B cell (primary cell): ENCODE measurements at regions not wholly inside any gene's neighbourhood (a gene's known extent, or its start where the extent isn't known, plus 50 kb on each side); places are given as distances from the start of the nearest gene placed in this dataset.

Source experiments
- ATAC-seq: fragments of 200-7000 bp; cut with Tn5 transposase; one replicate; pipeline ENCODE4 v1.10.0; 2021; ENCODE audit warnings: low read depth, mild to moderate bottlenecking, moderate number of reproducible peaks, moderate library complexity
- CTCF ChIA-PET: fragments of 350-600 bp; sonication (Branson Sonifier 250); formaldehyde crosslinking; loops from one replicate; lab custom pipeline; 2021; ENCODE audit warnings: antibody characterized with exemption, inconsistent platforms; lab: Charles Lee
- POLR2A ChIA-PET: fragments of 350-600 bp; sonication (Branson Sonifier 250); formaldehyde crosslinking; loops from one replicate; lab custom pipeline; 2021; ENCODE audit warnings: antibody characterized with exemption; lab: Charles Lee
- DNase-seq: peaks from one replicate; pipeline ENCODE4 v3.0.0; 2013
- H2AFZ ChIP-seq: 2 replicates; pipeline ENCODE4 v1.6.1; 2012; ENCODE audit warnings: mild to moderate bottlenecking, low read depth, low read length; ENCODE audit not compliant: insufficient read depth, poor library complexity, severe bottlenecking
- H3K27ac ChIP-seq, 2 donors: 1 replicate in 1 of 2; 2 replicates in 1 of 2; pipeline ENCODE4 v1.5.1; 2012 to 2013; ENCODE audit warnings: low read length in 2 of 2, mild to moderate bottlenecking in 2 of 2, moderate library complexity in 1 of 2
- H3K27me3 ChIP-seq, 4 experiments: fragments of 200-600 bp in 1 of 4; sonication (generic) in 1 of 4; replicated peaks in 1 of 4; 1 replicate in 2 of 4; 2 replicates in 2 of 4; pipeline versions ENCODE4 v1.6.1 to v1.7.0; 2013 to 2016; ENCODE audit warnings: low read length in 3 of 4, mild to moderate bottlenecking in 2 of 4, mixed read lengths in 1 of 4, moderate library complexity in 1 of 4; ENCODE audit not compliant: insufficient read depth in 4 of 4, control insufficient read depth in 3 of 4; ENCODE audit errors: control extremely low read depth in 1 of 4
- H3K36me3 ChIP-seq, 2 experiments: replicated peaks in 1 of 2; 1 replicate in 1 of 2; 2 replicates in 1 of 2; pipeline versions ENCODE4 v1.6.1 to v1.7.1; 2013; ENCODE audit warnings: low read length in 1 of 2; ENCODE audit not compliant: insufficient read depth in 2 of 2, control insufficient read depth in 1 of 2; ENCODE audit errors: control extremely low read depth in 1 of 2, extremely low read depth in 1 of 2
- H3K4me1 ChIP-seq, 2 donors: fragments of 200-600 bp in 1 of 2; sonication (generic) in 1 of 2; 1 replicate in 1 of 2; 2 replicates in 1 of 2; pipeline versions ENCODE4 v1.5.1 to v1.6.1; 2013 to 2017; ENCODE audit warnings: low read length in 2 of 2; ENCODE audit not compliant: control insufficient read depth in 2 of 2, insufficient read depth in 2 of 2
- H3K4me2 ChIP-seq: replicated peaks from 2 replicates; pipeline ENCODE3; 2012; ENCODE audit warnings: mild to moderate bottlenecking, low read depth, low read length; ENCODE audit not compliant: poor library complexity, severe bottlenecking
- H3K4me3 ChIP-seq, 5 experiments: fragments of 200-600 bp in 1 of 5; sonication (generic) in 1 of 5; 1 replicate in 3 of 5; 2 replicates in 2 of 5; pipeline versions ENCODE4 v1.5.1 to v1.7.0; 2011 to 2016; ENCODE audit warnings: low read length in 4 of 5, mild to moderate bottlenecking in 4 of 5, low read depth in 2 of 5, control low read depth in 1 of 5, moderate library complexity in 1 of 5; ENCODE audit not compliant: insufficient read depth in 1 of 5; ENCODE audit errors: control extremely low read depth in 1 of 5, extremely low read depth in 1 of 5
- H3K79me2 ChIP-seq: fragments of 200-600 bp; sonication (generic); one replicate; pipeline ENCODE4 v1.6.0; 2016; ENCODE audit warnings: low read length; ENCODE audit not compliant: control insufficient read depth, insufficient read depth
- H3K9ac ChIP-seq: fragments of 200-600 bp; sonication (generic); 2 replicates; pipeline ENCODE4 v1.6.1; 2017; ENCODE audit warnings: mild to moderate bottlenecking, low read length, moderate library complexity
- H3K9me3 ChIP-seq, 3 donors: one replicate each; pipeline versions ENCODE4 v1.6.1 to v1.7.1; 2013; ENCODE audit warnings: low read length in 2 of 3; ENCODE audit not compliant: control insufficient read depth in 2 of 3, insufficient read depth in 1 of 3; ENCODE audit errors: control extremely low read depth in 1 of 3
- H4K20me1 ChIP-seq: 2 replicates; pipeline ENCODE4 v1.6.0; 2012; ENCODE audit warnings: mild to moderate bottlenecking, low read length; ENCODE audit not compliant: insufficient read depth, control insufficient read depth, poor library complexity, severe bottlenecking
- H3K27ac Mint-ChIP-seq: one replicate; pipeline ENCODE4 v1.8.0; 2021; ENCODE audit warnings: mixed read lengths
- H3K27me3 Mint-ChIP-seq: one replicate; pipeline ENCODE4 v1.8.0; 2021; ENCODE audit warnings: mixed read lengths
- H3K4me1 Mint-ChIP-seq: one replicate; pipeline ENCODE4 v1.8.0; 2021; ENCODE audit warnings: mixed read lengths
- H3K4me3 Mint-ChIP-seq: one replicate; pipeline ENCODE4 v1.8.0; 2021; ENCODE audit warnings: mixed read lengths
- H3K9me3 Mint-ChIP-seq: one replicate; pipeline ENCODE4 v1.8.0; 2022; ENCODE audit warnings: mixed read lengths; ENCODE audit not compliant: insufficient read depth
- EZH2 ChIP-seq: IDR thresholded peaks from 2 replicates; pipeline ENCODE4 v1.6.1; 2012; ENCODE audit warnings: borderline replicate concordance, low read depth, mild to moderate bottlenecking, moderate library complexity, low read length; ENCODE audit not compliant: insufficient read depth, poor library complexity, severe bottlenecking
- WGBS: methylation state at CpG from one replicate; pipeline ENCODE4 v1.1.5; 2013; ENCODE audit warnings: missing lambda C conversion rate; ENCODE audit not compliant: insufficient coverage; 5-methylcytosine and 5-hydroxymethylcytosine counted together
- intact Hi-C: fragments of 100-400 bp; cut with micrococcal nuclease; formaldehyde crosslinking; loops from one replicate; pipeline ENCODE4 v1.10.0; 2022
- TF ChIP-seq, protein P1 (sequence below): fragments of 200-600 bp; IDR thresholded peaks from one replicate; pipeline ENCODE4 v1.8.0; 2022; ENCODE audit warnings: antibody characterized with exemption, mild to moderate bottlenecking

DNA sequence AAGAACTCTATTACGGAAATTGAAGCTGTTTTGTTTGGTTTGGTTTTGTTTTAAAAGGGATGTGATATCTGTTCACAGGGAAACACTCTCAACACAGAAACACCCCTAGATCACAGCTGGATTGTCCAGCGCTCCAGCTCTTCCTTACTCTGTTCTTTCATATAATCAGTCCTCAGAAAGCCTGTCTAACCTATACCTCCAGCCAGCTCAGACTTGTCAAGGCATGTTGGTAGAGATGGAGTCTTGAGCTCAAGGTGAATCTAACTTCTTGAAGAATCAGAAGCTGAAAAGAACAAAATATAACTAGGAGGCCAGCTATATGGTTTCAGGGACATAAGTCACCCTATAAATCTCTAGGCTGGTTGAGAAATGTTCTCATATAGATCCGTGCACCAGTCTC is 110.2 kb upstream of the EPHA3 start:
- H3K4me3 ChIP-seq: no peak overlapping the region
- intact Hi-C loops: no loop called here
- H3K4me2 ChIP-seq: no peak overlapping the region
- TF ChIP-seq, protein P1, sequence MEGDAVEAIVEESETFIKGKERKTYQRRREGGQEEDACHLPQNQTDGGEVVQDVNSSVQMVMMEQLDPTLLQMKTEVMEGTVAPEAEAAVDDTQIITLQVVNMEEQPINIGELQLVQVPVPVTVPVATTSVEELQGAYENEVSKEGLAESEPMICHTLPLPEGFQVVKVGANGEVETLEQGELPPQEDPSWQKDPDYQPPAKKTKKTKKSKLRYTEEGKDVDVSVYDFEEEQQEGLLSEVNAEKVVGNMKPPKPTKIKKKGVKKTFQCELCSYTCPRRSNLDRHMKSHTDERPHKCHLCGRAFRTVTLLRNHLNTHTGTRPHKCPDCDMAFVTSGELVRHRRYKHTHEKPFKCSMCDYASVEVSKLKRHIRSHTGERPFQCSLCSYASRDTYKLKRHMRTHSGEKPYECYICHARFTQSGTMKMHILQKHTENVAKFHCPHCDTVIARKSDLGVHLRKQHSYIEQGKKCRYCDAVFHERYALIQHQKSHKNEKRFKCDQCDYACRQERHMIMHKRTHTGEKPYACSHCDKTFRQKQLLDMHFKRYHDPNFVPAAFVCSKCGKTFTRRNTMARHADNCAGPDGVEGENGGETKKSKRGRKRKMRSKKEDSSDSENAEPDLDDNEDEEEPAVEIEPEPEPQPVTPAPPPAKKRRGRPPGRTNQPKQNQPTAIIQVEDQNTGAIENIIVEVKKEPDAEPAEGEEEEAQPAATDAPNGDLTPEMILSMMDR: no peak
- TF ChIP-seq EZH2: no peak
- no peaks in the 10 kb centered on the region for H3K79me2 ChIP-seq
- DNase-seq (no peak), ATAC-seq (no peak)
- Mint-ChIP-seq H3K4me3 (no peak overlapping the region), H3K9me3 (no peaks in the 10 kb centered on the region), H3K4me1 (no peaks in the 10 kb centered on the region), H3K27me3 (no peaks in the 10 kb centered on the region), H3K27ac (no peak overlapping the region)
- 100% methylated on average over 1 of the region's 3 CpGs for WGBS
- H3K27me3 ChIP-seq: no peaks in the 10 kb centered on the region
- ChIA-PET CTCF (interaction anchor here (0.7 kb wide), 1 partner anchor 8 kb away, joined by 3 read pairs; no protein-coding TSS in a partner anchor), POLR2A (no interaction called here)
- no peaks in the 10 kb centered on the region for H3K36me3 ChIP-seq
- no peak overlapping the region for H3K9ac ChIP-seq
- peaks cover 0 to 1% (median 0%) of the 10 kb centered on the region in 3 donors for H3K9me3 ChIP-seq
- H3K4me1 ChIP-seq: no peaks in the 10 kb centered on the region
- no peaks in the 10 kb centered on the region for H4K20me1 ChIP-seq
- H2AFZ ChIP-seq: no peak overlapping the region
- H3K27ac ChIP-seq: no peak overlapping the region

DNA sequence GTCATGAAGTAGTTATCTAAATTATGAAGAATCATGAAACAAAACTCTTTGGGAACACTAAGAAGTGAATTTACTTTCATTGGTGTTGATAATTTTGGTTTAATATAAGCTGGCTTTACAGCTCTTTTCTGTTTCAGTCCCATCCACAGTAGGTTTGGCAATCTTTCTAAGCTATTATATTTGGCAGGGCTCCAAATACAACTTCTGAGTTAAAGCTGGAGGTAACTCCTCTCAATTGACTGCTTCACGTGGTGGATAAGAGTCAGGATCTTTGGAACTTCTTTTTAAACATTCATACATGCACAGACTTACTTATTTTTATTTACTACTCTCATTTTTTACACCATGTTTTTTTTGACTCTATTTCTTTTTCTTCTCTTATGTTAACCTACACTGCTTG is 106.5 kb upstream of the EPHA3 start:
- H3K27me3 Mint-ChIP-seq: no peaks in the 10 kb centered on the region
- Histone ChIP-seq H3K27ac (no peak overlapping the region), H3K36me3 (no peaks in the 10 kb centered on the region), H3K9me3 (peaks cover 0 to 3% (median 0%) of the 10 kb centered on the region in 3 donors), H3K4me1 (no peaks in the 10 kb centered on the region), H2AFZ (no peak overlapping the region), H3K27me3 (no peaks in the 10 kb centered on the region), H3K79me2 (no peaks in the 10 kb centered on the region), H3K4me2 (no peak overlapping the region), H3K9ac (no peak overlapping the region), H4K20me1 (no peaks in the 10 kb centered on the region), H3K4me3 (no peak overlapping the region)
- DNase-seq: no peak
- no peak for ATAC-seq
- intact Hi-C loops: no loop called here
- H3K9me3 Mint-ChIP-seq: no peaks in the 10 kb centered on the region
- CTCF ChIA-PET: no interaction called here
- H3K4me1 Mint-ChIP-seq: no peaks in the 10 kb centered on the region
- no CpG with 5 or more reads among the region's 1 CpG for WGBS
- no peak overlapping the region for H3K27ac Mint-ChIP-seq
- no peak overlapping the region for H3K4me3 Mint-ChIP-seq
- POLR2A ChIA-PET: no interaction called here
- TF ChIP-seq EZH2: no peak
- TF ChIP-seq, protein P1: no peak
